ENCODE measurements at regions not wholly inside any gene's neighbourhood (a gene's known extent, or its start where the extent isn't known, plus 50 kb on each side); places are given as distances from the start of the nearest gene placed in this dataset.

DNA sequence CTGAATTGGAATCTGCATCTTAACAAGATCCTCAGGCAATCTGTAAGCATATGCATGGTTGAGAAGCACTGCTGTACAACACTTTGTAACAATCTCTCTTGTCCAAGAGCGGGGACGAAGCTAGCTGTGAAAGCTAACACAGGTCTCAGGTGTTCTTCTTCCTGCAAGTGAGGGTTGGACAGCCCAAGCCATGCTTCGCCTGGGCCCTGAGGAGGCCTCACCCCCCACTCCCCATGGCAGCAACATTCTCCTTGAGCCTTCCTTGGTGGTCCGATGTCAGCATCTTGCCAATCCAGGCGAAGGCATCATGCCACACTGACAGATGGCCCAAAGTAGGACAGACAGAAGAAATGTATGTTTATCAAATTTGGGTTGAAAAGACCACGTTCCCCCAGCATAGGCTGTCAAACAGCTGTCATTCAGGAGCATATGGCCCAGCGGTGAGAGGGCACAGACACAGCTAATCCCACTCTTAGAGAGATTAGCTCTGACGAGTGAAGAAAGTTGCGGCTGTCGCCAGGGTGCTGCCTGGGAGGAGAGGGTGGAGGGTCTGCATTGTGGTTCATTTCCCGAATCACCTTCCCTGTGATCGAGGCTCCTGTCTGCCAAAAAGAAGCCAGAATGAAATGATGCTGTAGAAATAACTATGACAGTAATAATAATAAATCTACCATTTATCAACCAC is 344.7 kb downstream of the MYCN start:
- no peak overlapping the region for H4K5ac ChIP-seq (ENCODE audit: insufficient read length, low read depth, low read length)
- H3K27me3 ChIP-seq (replicated peaks in 1 of 4; ENCODE audit: control insufficient read depth in 3 of 4, extremely low read depth in 1 of 4, insufficient read depth in 3 of 4, low read length in 3 of 4): no peaks in the 10 kb centered on the region
- no peak overlapping the region for H2AFZ ChIP-seq (ENCODE audit: low read length)
- no peaks in the 10 kb centered on the region for H3K79me2 ChIP-seq (ENCODE audit: control insufficient read depth in 1 of 2, insufficient read depth in 2 of 2, low read length in 2 of 2)
- H3K36me3 ChIP-seq (ENCODE audit: control insufficient read depth in 2 of 4, insufficient read depth in 4 of 4, low read length in 3 of 4): no peaks in the 10 kb centered on the region
- no peak overlapping the region for H2BK120ac ChIP-seq (replicated peaks; ENCODE audit: low read depth, low read length)
- no peak overlapping the region for H2BK15ac ChIP-seq (ENCODE audit: low read length)
- H4K20me1 ChIP-seq (replicated peaks in 1 of 2; ENCODE audit: control insufficient read depth in 1 of 2, insufficient read depth in 2 of 2, low read length in 2 of 2): no peaks in the 10 kb centered on the region
- no peak overlapping the region for H2BK5ac ChIP-seq (ENCODE audit: low read depth, low read length)
- no peak overlapping the region for H3K4ac ChIP-seq (replicated peaks; ENCODE audit: insufficient read length, low read depth, low read length)
- no peak overlapping the region for H2BK12ac ChIP-seq (ENCODE audit: low read depth, low read length)
- no peak for DNase-seq (ENCODE audit: low read depth in 1 of 2, low spot score in 2 of 2)
- ChIA-PET CTCF (ENCODE audit: partially characterized antibody) (interaction anchor here (1.0 to 1.4 kb wide), 4 partner anchors 18 to 345 kb away, joined by 3 to 4 read pairs (median 4); partner anchors contain the start of gene MYCN), POLR2A (ENCODE audit: partially characterized antibody) (no interaction called here)
- no peak overlapping the region for H3K56ac ChIP-seq (replicated peaks; ENCODE audit: insufficient read length, low read depth, low read length)
- H3K9me3 ChIP-seq (ENCODE audit: insufficient read depth in 2 of 2, low read depth in 1 of 2, low read length in 1 of 2): no peaks in the 10 kb centered on the region
- H4K91ac ChIP-seq (replicated peaks; ENCODE audit: insufficient read length, low read length): no peak overlapping the region
- H3K27ac ChIP-seq (ENCODE audit: low read depth, low read length): no peak overlapping the region
- H3K79me1 ChIP-seq (ENCODE audit: low read depth, low read length): no peaks in the 10 kb centered on the region
- H3K9ac ChIP-seq (replicated peaks in 1 of 4; ENCODE audit: extremely low read depth in 1 of 4, low read depth in 3 of 4, low read length in 3 of 4): no peak overlapping the region
- 85% methylated on average over 12 of the region's 12 CpGs; no CpG with 5 or more reads in 1 of the 2 experiments for WGBS, 2 experiments (ENCODE audit: extremely low coverage in 1 of 2, insufficient coverage in 1 of 2, insufficient read length in 1 of 2, insufficient replicate concordance in 2 of 2, low coverage in 1 of 2, low lambda C conversion rate in 2 of 2, missing lambda C conversion rate in 1 of 2)
- no peak overlapping the region for H2AK5ac ChIP-seq (ENCODE audit: low read depth, low read length)
- H3K18ac ChIP-seq (ENCODE audit: extremely low read depth, low read length): no peak overlapping the region
- no peak overlapping the region for H4K8ac ChIP-seq (ENCODE audit: extremely low read depth, insufficient read depth, low read length)
- H3K4me2 ChIP-seq (ENCODE audit: insufficient read depth in 1 of 2, low read depth in 2 of 2, low read length in 2 of 2): no peak overlapping the region
- H2BK20ac ChIP-seq (ENCODE audit: low read length): no peak overlapping the region
- no peak overlapping the region for H3K4me3 ChIP-seq (ENCODE audit: extremely low read depth in 1 of 4, insufficient read depth in 2 of 4, low read depth in 3 of 4, low read length in 4 of 4)
- no peak overlapping the region for H3K14ac ChIP-seq (ENCODE audit: insufficient read length)
- no peak overlapping the region for H3K23ac ChIP-seq (ENCODE audit: insufficient read length)
- FAIRE-seq: no peak
- H3K23me2 ChIP-seq (ENCODE audit: low read depth, low read length): no peaks in the 10 kb centered on the region
- H3K4me1 ChIP-seq (replicated peaks in 1 of 4; ENCODE audit: control insufficient read depth in 3 of 4, insufficient read depth in 4 of 4, low read length in 3 of 4): peaks cover 0 to 2% (median 0%) of the 10 kb centered on the region in 4 experiments; a peak in 2 of 7 replicates
- TF ChIP-seq SIN3A (conservative IDR thresholded peaks at IDR 0.05 in 1 of 2, IDR thresholded peaks at IDR 0.05 in 1 of 2; ENCODE audit: low read depth in 1 of 2, low read length in 2 of 2) (no peak), NRF1 (IDR thresholded peaks at IDR 0.05; ENCODE audit: low read depth, low read length) (no peak), RXRA (IDR thresholded peaks at IDR 0.05; ENCODE audit: insufficient read depth, low read depth, low read length) (no peak), GTF2F1 (IDR thresholded peaks at IDR 0.05; ENCODE audit: borderline replicate concordance, low read depth, low read length) (no peak), BRCA1 (IDR thresholded peaks at IDR 0.05; ENCODE audit: low read depth, low read length) (no peak), POU5F1 (IDR thresholded peaks at IDR 0.05; ENCODE audit: low read depth, low read length) (no peak), KDM4A (IDR thresholded peaks at IDR 0.05; ENCODE audit: low read depth, low read length, severe bottlenecking) (no peak), SRF (IDR thresholded peaks at IDR 0.05; ENCODE audit: low read depth, low read length) (no peak), POLR2AphosphoS5 (IDR thresholded peaks at IDR 0.05; ENCODE audit: low read depth, low read length) (no peak), CHD1 (IDR thresholded peaks at IDR 0.05; ENCODE audit: low read depth, low read length) (no peak), SP1 (IDR thresholded peaks at IDR 0.05; ENCODE audit: low read depth, low read length) (no peak), FOSL1 (IDR thresholded peaks at IDR 0.05; ENCODE audit: insufficient read depth, low read depth, low read length) (no peak)
- TF ChIP-seq, protein P1, sequence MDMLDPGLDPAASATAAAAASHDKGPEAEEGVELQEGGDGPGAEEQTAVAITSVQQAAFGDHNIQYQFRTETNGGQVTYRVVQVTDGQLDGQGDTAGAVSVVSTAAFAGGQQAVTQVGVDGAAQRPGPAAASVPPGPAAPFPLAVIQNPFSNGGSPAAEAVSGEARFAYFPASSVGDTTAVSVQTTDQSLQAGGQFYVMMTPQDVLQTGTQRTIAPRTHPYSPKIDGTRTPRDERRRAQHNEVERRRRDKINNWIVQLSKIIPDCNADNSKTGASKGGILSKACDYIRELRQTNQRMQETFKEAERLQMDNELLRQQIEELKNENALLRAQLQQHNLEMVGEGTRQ (IDR thresholded peaks at IDR 0.05; ENCODE audit: low read length): no peak

Measured in H1 (cell line).